GM12874 (cell line): ENCODE measurements at regions not wholly inside any gene's neighbourhood (a gene's known extent, or its start where the extent isn't known, plus 50 kb on each side); places are given as distances from the start of the nearest gene placed in this dataset.

Experiments used
- TF ChIP-seq, protein P1 (sequence below): IDR thresholded peaks from 2 replicates; pipeline ENCODE4 v1.5.1; 2011; ENCODE audit warnings: low read depth, mild to moderate bottlenecking, control low read depth, low read length, moderate library complexity; ENCODE audit not compliant: insufficient read depth

DNA sequence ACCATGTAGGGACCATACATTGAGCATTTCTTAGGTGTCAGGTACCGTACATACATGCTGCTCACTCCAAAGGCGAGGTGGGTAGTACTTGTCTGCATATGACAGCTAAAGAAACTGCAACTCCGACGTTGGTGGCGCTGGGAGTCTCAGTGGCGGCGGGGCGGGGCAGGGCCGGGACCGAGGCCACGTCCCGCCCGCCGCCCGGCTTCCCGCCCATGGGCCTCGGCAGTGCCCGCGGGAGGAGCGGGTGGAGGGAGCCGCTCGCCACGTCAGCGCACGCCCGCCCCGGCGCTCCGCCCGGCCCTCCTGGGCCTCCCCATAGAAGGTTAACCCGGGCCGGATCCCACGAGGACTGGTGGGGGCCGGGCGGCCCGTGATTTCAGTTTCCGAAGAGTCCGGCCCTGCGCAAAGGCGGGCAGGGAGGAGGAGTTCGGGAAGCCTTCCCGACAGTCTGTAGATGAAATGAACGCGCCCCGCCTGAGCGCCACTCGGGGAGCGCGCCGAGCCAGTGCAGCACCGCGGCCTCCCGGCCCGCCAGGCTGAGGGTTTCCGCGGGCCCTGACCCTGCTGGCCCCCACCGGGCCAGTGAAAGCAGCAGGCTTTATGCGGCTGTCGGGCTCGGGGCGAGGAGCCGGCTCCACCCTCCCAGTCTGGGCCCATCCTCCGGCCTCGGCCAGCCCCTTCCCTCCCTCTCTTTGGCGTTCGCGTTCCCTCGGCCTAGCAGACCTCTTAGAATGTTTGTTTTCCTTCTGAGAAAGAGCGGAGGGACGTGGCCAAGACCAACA is 119.9 kb upstream of the JUN start:
- TF ChIP-seq, protein P1, sequence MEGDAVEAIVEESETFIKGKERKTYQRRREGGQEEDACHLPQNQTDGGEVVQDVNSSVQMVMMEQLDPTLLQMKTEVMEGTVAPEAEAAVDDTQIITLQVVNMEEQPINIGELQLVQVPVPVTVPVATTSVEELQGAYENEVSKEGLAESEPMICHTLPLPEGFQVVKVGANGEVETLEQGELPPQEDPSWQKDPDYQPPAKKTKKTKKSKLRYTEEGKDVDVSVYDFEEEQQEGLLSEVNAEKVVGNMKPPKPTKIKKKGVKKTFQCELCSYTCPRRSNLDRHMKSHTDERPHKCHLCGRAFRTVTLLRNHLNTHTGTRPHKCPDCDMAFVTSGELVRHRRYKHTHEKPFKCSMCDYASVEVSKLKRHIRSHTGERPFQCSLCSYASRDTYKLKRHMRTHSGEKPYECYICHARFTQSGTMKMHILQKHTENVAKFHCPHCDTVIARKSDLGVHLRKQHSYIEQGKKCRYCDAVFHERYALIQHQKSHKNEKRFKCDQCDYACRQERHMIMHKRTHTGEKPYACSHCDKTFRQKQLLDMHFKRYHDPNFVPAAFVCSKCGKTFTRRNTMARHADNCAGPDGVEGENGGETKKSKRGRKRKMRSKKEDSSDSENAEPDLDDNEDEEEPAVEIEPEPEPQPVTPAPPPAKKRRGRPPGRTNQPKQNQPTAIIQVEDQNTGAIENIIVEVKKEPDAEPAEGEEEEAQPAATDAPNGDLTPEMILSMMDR: no peak

DNA sequence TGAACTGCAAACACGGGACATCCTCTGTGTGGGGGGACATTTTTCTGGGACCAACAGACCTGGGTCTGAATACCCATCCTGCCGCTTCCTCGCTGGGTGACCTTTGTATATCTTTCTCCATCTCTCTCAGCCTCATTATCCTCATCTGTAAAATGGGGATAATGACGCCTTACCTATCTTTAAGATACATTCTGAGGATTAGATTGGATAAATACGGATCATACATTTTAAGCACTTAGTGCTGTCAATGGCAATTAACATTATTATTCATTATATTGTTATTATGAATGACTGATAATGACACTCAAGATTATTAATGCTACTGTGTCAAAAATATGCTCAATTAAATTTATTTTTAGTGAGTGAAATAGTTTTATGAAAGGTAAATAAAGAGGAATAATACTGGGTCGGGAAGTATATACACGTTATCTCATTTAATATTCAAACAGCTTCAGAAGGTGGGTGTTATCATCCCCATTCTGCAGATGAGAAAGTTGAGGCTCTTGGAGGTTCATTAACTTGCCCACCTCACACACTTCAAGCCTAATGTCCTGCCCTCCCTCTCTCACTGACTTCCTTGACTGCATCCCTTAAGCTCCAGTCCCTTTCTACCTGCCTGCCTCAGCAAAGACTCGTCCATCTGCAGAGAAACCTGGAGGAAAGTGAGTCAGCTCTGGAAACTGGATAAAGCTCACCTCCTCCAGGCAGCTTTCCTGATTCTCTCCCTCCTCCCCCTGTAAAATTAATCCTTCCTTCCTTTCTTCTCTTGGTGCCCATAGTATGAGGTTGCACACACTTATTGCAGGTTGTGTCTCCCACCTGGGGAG is 120.7 kb upstream of the JUN start:
- TF ChIP-seq, protein P1: no peak

DNA sequence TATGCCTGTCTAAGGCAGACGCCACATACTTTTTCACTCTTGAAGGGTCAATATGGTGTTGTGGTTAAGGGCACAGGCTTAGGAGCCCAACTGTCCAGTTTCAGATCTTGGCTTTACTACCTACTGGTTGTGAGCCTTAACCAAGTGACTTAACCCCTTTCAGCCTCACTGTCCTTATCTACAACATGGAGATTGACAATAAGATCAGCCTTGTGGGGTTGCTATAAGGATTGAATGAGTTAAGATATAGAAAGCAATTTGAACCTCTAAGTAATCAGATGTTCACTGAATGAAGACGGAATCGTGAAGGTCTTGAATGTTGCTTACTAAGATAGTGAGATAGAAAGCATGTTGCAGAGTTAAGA is 121.3 kb upstream of the JUN start:
- TF ChIP-seq, protein P1: no peak

DNA sequence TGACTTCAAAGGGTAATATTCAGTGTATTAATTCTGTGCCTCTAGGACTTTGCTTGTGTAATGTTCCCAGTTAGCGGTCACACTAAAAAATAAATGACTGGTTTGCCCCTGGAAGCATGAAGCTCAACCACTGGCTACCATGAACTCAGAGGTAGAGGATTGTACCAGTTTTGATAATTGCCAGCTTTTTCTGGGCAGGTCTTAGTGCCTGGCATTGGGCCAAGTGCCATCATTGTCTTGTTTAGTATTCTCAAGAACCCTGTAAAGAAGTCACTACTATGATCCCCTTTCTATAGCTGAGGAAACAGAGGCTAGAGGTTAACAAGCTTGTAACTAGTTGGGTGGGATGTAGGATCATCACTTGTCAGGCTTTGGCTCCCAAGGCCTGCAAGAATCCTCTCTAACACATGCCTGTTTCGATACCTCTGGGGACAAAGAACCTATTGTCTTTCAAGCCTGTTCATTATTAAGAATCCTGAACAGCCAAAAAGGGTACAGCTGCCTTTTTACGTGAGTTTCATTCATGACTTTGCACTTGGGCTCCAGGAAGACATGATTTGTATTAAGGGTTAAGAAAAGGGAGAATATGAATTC is 121.9 kb upstream of the JUN start:
- TF ChIP-seq, protein P1: no peak

DNA sequence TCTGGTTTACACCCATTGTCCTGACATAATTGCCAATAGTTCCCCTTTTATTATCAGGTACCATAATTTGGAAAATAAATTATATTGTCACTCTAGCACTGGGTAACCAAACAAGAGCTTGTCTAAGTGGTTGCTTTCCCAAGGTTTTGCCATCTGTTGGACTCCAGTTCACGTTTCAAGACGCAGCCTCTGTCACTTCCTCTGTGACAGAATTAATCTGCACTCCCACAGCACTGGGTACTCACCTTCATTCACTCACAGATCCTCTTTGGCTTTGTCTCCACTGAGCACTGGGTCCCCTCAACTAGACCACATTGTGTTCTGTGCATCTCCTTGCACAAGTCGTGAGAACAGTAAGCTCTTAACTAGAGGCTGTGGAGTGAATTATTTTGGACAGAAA is 123.6 kb upstream of the JUN start:
- TF ChIP-seq, protein P1: no peak

DNA sequence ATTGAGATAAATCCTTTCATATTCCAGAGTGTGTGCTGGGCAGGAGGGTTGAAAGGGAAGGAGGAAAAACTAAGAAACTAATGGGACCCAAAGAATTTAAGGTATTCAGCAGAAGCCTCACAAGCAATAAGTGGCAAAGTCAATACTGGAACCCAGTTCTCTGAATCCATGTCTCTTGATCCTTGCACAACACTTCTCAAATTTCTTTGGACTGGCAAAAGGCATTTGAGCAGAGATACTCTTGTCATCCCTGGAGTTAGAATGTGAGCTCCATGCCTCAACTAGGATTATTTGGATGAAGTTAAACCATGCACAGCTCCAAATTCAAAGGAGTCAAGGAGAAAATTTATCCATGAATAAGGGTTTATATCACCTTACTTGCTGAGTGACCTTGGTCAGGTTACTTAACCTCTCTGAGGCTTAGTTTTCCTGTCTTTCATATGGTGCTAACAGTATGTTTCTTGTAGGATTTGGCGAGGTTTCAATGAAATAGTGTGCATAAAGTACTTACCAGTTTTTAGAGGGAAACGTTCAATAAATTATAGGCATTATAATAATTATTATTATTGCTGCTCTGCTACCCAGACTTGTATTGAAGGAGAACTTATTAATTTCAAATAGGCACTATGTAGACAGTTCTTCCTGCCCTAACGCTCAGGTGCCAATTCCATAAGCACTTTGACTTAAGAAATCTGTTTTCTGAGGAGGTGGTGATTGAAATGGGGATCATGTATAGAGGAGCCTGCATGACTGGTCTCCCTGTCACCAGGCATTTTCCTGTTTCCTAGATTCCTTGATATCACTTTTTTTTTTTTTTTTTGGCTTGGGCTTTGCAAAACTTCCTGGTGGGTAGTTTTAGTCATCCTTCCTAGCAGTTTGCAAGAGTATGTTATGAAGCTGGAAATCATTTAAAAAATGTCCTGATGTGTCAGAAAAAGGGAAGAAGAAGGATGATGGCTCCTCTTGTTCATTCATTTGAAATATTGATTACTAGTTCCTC is 125.0 kb upstream of the JUN start:
- TF ChIP-seq, protein P1: no peak
